ENCODE measurements at regions not wholly inside any gene's neighbourhood (a gene's known extent, or its start where the extent isn't known, plus 50 kb on each side); places are given as distances from the start of the nearest gene placed in this dataset.

DNA sequence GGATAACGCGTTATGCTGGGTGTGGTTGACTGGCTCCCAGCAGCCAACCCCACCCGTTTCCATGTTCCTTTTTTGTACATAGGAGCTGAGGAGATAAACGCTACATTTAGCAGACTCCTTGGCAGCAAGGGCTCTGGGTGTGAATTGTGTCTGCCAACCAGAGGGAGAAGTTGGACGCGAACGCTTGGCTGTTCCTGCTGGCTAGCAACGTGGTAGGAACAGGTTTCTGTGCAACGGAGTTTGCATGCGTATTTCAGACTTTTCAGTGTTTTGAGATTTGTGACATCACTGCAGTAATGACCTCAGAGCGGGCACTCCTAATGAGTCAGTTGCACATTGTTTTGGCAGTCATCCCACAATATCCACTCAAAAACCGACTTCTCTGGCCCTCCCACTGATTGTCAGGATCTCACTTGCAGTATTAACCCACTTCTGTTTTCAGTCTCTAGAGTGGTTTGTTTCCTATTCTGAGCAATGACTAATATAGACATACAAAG lies 98.7 kb upstream of the RGS1 start:
- Histone ChIP-seq H3K9me3 (replicated peaks in 1 of 3) (no peaks in the 10 kb centered on the region), H3K4me3 (no peak overlapping the region), H3K27ac (no peak overlapping the region), H3K4me1 (replicated peaks in 1 of 2) (peaks cover 0 to 8% of the 10 kb centered on the region in 2 donors), H3K36me3 (replicated peaks in 1 of 2) (no peaks in the 10 kb centered on the region), H3K27me3 (no peaks in the 10 kb centered on the region)
- TF ChIP-seq POLR2A (IDR thresholded peaks at IDR 0.05) = no peak
- no peak for TF ChIP-seq CTCF (IDR thresholded peaks at IDR 0.05)
- WGBS, 4 donors = 59 to 67% (median 67%) methylated on average over 11 to 12 of the region's 12 CpGs
- intact Hi-C loops (cut with DNase I) = loop anchor here (2.0 to 10.0 kb wide), 5 partner anchors 130 to 648 kb away; partner anchors contain the start of genes CDC73 (in 1 of the 2) and RGS2 (in 1 of the 2)
- peak in 5 of 7 donors; percentile 26 to 54 (median 47) for DNase-seq

GRCh38 chr1:192477630-192478029 lies 97.9 kb upstream of the RGS1 start:
- Histone ChIP-seq H3K27me3 (no peaks in the 10 kb centered on the region), H3K4me1 (replicated peaks in 1 of 2) (peaks cover 0 to 8% of the 10 kb centered on the region in 2 donors), H3K9me3 (replicated peaks in 1 of 3) (no peaks in the 10 kb centered on the region), H3K27ac (no peak overlapping the region), H3K36me3 (replicated peaks in 1 of 2) (no peaks in the 10 kb centered on the region), H3K4me3 (no peak overlapping the region)
- TF ChIP-seq CTCF (IDR thresholded peaks at IDR 0.05) (peak; percentile 31 to 88 (median 68)), POLR2A (IDR thresholded peaks at IDR 0.05) (no peak)
- intact Hi-C loops (cut with DNase I) = loop anchor here (2.0 to 10.0 kb wide), 5 partner anchors 130 to 647 kb away; partner anchors contain the start of genes CDC73 (in 1 of the 2) and RGS2 (in 1 of the 2)
- DNase-seq = no peak
- 3 to 15% (median 3%) methylated on average over 2 of the region's 2 CpGs for WGBS, 4 donors

GRCh38 chr1:192485692-192486436 lies 89.7 kb upstream of the RGS1 start:
- intact Hi-C loops (cut with DNase I) = no loop called here
- peak overlapping the region in 4 of 5 donors; percentile 40 to 55 (median 48) for H3K27ac ChIP-seq
- H3K27me3 ChIP-seq = no peaks in the 10 kb centered on the region
- peak overlapping the region in 1 of 4 donors; percentile 26 for H3K4me3 ChIP-seq
- peaks cover 0 to 16% of the 10 kb centered on the region in 2 donors for H3K4me1 ChIP-seq (replicated peaks in 1 of 2)
- H3K36me3 ChIP-seq (replicated peaks in 1 of 2) = no peaks in the 10 kb centered on the region
- peak; percentile 83 to 93 (median 90) for DNase-seq
- no peak for TF ChIP-seq POLR2A (IDR thresholded peaks at IDR 0.05)
- no peak for TF ChIP-seq CTCF (IDR thresholded peaks at IDR 0.05)
- 26 to 46% (median 37%) methylated on average over 1 of the region's 1 CpG for WGBS, 4 donors
- H3K9me3 ChIP-seq (replicated peaks in 1 of 3) = no peaks in the 10 kb centered on the region

GRCh38 chr1:192488058-192488457 lies 87.5 kb upstream of the RGS1 start:
- intact Hi-C loops (cut with DNase I) = no loop called here
- Histone ChIP-seq H3K36me3 (replicated peaks in 1 of 2) (no peaks in the 10 kb centered on the region), H3K4me3 (no peak overlapping the region), H3K27ac (no peak overlapping the region), H3K9me3 (replicated peaks in 1 of 3) (no peaks in the 10 kb centered on the region), H3K27me3 (no peaks in the 10 kb centered on the region), H3K4me1 (replicated peaks in 1 of 2) (peaks cover 0 to 16% of the 10 kb centered on the region in 2 donors)
- DNase-seq = no peak
- TF ChIP-seq POLR2A (IDR thresholded peaks at IDR 0.05) (no peak), CTCF (IDR thresholded peaks at IDR 0.05) (no peak)
